NCI-H524 (cell line): ENCODE measurements at regions not wholly inside any gene's neighbourhood (a gene's known extent, or its start where the extent isn't known, plus 50 kb on each side); places are given as distances from the start of the nearest gene placed in this dataset.
"Not testable (repeated sequence)": the region's sequence is repeated elsewhere in the genome, so short reads cannot be mapped to it uniquely, and the experiment has no call there.

Experiments used
- DNase-seq, 2 experiments: peaks; one replicate each; lab custom pipeline; 2025; lab: John Stamatoyannopoulos, UW

DNA sequence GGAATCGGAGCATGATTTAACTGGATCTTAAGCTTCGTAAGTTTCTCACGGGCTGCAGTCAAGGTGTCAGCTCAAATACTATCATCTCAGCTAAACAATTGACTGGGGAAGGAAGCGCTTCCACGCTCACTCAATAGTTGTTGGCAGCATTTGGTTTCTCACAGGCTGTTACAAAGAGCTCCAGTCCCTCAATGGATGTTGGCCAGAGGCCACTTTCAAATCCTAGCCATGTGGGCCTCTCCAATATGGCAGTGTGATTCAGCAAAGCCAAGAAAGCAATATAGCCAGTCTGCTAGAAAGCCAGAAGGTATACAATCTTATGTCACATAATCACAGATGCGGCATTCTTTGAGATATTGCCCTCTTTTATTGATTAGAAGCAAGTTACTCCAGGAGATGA lies 98.3 kb upstream of the PHACTR1 start:
- no peak for DNase-seq

DNA sequence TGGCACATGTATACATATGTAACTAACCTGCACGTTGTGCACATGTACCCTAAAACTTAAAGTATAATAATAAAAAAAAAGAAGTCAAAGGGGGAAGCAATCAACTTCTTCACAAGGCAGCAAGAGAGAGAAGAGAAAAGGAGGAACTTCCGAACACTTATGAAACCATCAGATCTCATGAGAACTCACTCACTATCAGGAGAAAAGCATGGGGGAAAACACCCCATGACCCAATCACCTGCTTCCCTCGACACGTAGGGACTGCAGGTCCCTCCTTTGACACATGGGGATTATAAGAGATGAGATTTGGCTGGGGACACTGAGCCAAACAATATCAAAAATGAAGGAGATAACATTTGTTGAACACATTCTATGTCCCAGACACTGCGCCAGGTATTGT lies 94.8 kb upstream of the PHACTR1 start:
- DNase-seq = no peak

DNA sequence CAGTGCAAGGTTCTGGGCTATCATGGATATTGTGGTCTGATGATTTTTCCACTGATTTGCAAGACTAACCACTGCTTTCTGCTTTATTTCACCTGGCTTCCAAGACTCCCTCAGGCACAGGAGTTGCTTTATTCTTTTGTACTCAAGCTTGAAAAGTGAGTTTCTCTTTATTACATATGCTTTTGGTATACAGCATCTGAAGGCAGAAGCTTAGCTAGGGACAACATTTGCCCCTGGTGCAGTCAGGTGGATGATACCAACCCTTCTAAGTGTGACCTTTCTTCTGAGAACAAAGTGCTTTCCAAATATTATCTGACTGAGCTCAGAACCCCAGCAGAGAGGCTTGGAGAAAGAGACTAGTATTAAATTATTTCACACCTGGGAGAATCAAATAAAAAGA lies 94.0 kb upstream of the PHACTR1 start:
- no peak for DNase-seq

DNA sequence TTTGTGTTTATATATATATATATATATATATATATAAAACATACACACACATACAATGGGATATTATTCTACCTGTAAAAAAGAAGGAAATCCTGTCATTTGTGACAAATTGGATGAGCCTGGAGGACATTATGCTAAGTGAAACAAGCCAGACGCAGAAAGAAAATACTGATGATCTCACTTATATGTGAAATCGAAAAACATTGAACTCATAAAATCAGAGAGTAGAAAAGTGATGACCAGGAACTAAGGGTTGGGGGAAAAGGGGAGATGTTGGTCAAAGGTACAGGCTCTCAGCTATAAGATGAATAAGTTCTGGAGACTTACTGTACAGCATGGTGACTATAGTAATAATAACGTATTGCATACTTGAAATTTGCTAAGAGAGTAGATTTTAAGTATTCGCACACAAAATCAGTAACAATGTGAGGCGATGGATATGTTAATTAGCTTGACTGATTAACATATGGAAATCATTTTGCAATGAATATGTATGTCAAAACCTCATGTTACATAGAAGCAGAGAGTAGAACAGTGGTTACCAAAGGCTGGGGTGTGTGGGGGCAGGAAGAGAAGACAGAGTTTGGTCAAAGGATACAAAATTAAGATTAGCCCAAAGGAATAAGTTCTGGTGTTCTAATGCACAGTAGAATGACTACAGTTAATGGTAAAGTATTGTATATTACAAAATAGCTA lies 92.3 kb upstream of the PHACTR1 start:
- no peak for DNase-seq

- no peak for DNase-seq
Measured at GRCh38 chr6:12627053-12627452, 89.5 kb upstream of the PHACTR1 start.

DNA sequence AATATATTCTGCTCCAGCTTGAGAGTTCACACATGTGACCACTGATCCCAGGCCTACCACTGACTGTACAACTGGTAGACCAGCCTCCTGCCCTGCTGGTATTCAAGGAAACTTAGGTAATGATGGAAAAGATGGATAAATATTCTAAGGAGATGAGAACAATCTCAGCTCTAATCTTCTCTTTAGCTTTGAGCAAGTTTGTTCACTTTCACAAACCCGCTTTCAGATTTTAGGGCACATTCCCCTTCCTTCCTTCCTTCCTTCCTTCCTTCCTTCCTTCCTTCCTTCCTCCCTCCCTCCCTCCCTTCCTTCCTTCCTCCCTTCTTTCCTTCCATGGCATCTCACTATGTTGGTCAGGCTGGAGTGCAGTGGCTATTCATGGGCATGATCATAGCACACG lies 88.2 kb upstream of the PHACTR1 start:
- no peak for DNase-seq

GRCh38 chr6:12633746-12634145 lies 82.8 kb upstream of the PHACTR1 start:
- not testable (repeated sequence) for DNase-seq

DNA sequence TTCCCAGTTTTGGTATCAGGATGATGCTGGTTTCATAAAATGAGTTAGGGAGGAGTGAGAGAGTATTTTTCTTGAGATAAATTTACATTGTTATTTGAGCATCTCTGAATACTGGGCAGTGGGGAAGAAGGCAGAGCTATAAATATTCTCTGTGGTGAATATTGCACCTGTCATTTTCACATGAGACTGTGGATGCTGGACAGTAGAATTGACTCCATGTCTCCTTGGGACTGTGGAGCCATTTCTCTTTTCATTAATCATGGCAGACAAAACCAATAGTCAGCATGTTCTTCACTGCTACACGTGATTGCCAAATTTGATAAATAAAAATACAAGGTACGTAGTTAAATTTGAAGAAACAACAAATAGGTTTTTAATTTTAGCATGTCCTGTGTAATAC lies 81.2 kb upstream of the PHACTR1 start:
- DNase-seq = no peak

DNA sequence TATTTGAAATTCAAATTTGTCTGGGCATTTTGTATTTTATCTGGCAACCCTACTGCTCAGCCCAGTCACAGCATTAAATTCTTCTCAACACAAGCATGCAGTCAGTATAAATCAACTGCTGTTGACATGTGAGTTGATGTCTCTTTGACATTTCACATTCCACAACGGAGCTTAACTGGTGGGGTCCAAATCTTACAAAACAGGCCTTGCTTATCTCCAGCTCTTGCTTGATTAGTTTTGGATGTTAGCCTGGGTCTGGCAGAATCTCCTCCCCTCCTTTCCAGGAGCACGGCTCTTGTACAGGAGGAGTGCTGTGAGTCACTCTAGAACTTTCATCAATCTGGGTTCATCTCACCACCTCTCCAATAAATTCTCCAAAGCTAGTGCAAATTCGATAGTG lies 80.8 kb upstream of the PHACTR1 start:
- no peak for DNase-seq

DNA sequence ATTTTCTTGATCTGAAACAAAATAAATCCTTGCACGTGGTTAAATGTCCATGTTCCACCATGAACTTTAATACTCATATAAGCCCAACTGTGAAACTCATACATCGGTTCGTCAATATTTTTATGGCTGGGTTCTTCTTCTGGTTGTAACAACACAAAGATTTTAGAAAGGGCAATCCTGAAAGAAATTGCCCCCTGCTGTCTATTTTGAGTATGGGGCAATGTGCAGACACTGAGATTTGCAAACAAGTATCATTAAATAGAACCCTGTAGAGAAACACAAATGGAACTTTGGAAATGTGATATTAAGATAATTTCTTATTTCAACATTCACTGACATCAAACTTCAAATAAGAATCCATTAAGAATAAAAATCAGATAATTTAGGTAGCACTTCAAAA lies 80.2 kb upstream of the PHACTR1 start:
- DNase-seq = no peak

GRCh38 chr6:12637960-12638641 lies 78.5 kb upstream of the PHACTR1 start:
- peak; percentile 21 to 54 for DNase-seq

- DNase-seq = no peak
Measured at GRCh38 chr6:12640438-12640837, 76.1 kb upstream of the PHACTR1 start.

- DNase-seq = not testable (repeated sequence)
Measured at GRCh38 chr6:12641785-12642184, 74.8 kb upstream of the PHACTR1 start.

- DNase-seq = no peak
Measured at GRCh38 chr6:12645941-12646340, 70.6 kb upstream of the PHACTR1 start.

- no peak for DNase-seq
Measured at GRCh38 chr6:12648171-12648570, 68.4 kb upstream of the PHACTR1 start.

DNA sequence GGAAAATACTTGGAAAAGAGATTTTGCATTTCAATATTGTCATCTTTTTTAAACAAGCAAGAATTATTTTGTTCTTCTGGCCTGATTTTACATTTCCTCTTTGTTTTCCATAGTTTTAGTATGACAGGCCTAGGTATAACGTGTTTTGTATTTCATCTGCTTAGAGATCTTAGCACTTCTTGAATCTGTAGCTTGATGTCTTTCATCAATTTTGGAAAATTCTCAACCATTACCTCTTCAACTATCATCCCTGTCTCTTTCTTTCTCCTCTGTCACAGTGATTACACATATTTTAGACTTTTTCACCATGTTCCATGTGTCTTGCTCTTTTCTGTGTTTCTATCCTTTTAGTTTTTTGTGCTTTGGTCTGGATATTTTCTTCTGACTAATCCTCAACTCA lies 67.2 kb upstream of the PHACTR1 start:
- DNase-seq = no peak

GRCh38 chr6:12653486-12653885 lies 63.1 kb upstream of the PHACTR1 start:
- peak; percentile 8 to 42 for DNase-seq

- DNase-seq = no peak
Measured at GRCh38 chr6:12654107-12654506, 62.5 kb upstream of the PHACTR1 start.

- no peak for DNase-seq
Measured at GRCh38 chr6:12654514-12654913, 62.1 kb upstream of the PHACTR1 start.

- no peak for DNase-seq
Measured at GRCh38 chr6:12656906-12657305, 59.7 kb upstream of the PHACTR1 start.

GRCh38 chr6:12657884-12658283 lies 58.7 kb upstream of the PHACTR1 start:
- DNase-seq = no peak

DNA sequence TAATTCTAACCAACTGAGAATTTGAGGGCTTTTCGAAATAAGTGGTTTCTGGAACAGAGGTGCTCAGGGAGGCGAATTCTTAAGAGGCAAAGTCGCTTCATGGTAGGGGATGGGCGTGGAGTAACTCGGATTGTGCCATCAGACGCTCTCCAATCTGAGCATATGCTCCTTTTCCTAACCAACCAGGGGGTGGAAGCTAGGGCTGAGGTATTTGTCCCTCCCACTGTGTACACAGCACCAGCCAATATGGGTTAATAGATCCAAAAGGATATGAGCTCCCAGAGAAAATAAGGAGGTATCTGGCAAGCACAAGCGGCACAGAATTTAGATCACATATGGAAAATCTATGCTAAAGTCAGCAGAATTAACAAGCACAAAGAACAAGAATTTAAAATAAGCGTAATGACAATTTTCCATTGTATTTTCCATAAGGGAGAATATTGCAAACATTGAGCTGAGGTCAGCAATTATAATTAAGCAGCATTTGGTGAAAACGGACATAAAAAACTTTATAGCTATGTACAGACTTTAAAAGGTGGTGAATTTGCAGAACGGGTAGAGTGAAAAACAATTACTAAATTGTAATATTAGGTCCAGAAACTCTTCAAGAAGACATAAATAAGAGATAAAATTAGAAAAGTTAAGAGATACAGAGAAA lies 55.0 kb upstream of the PHACTR1 start:
- DNase-seq = no peak
